Caki2 (cell line): ENCODE measurements at regions not wholly inside any gene's neighbourhood (a gene's known extent, or its start where the extent isn't known, plus 50 kb on each side); places are given as distances from the start of the nearest gene placed in this dataset.
"Not testable (repeated sequence)": the region's sequence is repeated elsewhere in the genome, so short reads cannot be mapped to it uniquely, and the experiment has no call there.

ENCODE experiments used
- DNase-seq: peaks from one replicate; pipeline ENCODE4 v3.0.0-alpha.2; 2015; ENCODE audit warnings: low read depth
- in situ Hi-C: cut with HindIII; loops from 2 replicates; pipeline ENCODE4 v1.10.0; 2016; ENCODE audit warnings: low sequenced_read_pairs, low pct_unique_long_range_greater_than_20kb, mixed read lengths

- DNase-seq: no peak
- in situ Hi-C loops: no loop called here
Observed at GRCh38 chr19:28367146-28367545, 845.8 kb downstream of the UQCRFS1 start.

- in situ Hi-C loops: no loop called here
- no peak for DNase-seq
Observed at GRCh38 chr19:28363254-28363653, 849.7 kb downstream of the UQCRFS1 start.

DNA sequence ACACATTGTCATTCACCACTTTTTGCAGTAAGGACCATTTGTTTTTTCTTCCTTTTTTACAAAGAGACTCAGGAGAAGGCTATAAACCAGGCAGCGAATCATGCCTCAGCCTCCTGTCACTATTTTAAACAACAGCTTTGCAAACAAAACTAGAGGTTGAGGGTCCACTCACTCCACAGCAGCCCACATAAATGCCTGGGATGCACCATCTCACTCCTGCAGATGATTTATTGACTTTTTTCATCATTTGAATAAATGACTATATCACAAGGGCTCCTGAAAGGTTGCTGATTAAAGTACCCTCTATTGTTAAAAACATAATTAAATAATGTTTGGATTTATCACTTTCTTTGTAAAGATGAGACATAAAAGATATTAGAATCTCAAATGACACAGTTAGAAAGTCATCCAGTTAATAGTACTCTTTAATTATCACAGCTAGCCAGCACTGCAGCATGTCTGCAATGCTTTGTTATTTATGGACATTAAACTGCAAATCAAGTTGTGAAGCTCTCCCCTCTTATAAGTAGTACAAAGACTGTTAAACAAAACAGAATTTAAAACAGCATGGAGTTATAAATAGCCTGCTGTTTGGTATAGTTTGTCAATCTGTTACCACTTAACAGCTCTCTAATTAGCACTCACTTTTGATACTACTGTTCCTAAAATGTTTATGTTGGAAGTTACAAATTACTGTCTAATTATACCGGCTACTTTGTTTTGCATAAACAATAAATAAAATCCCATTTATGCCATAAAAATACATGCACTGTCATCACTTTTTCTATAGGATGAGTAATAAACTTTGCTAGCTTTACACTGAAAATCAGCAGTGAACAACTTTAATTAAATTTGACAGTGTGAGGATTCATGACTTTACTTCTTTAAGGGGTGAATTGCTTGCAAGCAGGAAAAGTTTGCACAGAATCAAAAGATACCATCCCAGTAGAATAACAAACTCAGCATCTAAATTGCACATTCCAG is 853.2 kb downstream of the UQCRFS1 start:
- DNase-seq: no peak
- in situ Hi-C loops: no loop called here

DNA sequence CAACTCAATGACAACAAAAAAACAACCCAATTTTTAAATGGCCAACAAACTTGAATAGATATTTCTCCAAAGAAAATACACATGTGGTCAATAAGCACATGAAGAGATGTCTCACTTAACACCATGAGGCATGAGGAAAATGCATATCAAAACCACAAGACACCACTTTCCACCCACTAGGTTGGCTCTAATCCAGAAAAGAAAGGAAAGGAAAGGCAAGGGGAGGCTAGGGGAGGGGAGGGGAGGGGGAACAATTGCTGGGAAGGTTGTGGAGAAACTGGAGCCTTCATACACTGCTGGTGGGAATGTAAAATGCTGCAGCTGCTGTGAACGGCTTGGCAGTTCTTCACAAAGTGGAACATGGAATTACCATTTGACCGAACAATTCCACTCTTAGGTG is 854.3 kb downstream of the UQCRFS1 start:
- DNase-seq: no peak
- in situ Hi-C loops: no loop called here

GRCh38 chr19:28351761-28352160 is 861.2 kb downstream of the UQCRFS1 start:
- in situ Hi-C loops: no loop called here
- DNase-seq: peak; percentile 6

GRCh38 chr19:28351321-28351720 is 861.6 kb downstream of the UQCRFS1 start:
- DNase-seq, in situ Hi-C loops: not testable (repeated sequence)

GRCh38 chr19:28350673-28351072 is 862.3 kb downstream of the UQCRFS1 start:
- DNase-seq: no peak
- in situ Hi-C loops: no loop called here

- in situ Hi-C loops: no loop called here
- DNase-seq: no peak
Observed at GRCh38 chr19:28350037-28350436, 862.9 kb downstream of the UQCRFS1 start.

DNA sequence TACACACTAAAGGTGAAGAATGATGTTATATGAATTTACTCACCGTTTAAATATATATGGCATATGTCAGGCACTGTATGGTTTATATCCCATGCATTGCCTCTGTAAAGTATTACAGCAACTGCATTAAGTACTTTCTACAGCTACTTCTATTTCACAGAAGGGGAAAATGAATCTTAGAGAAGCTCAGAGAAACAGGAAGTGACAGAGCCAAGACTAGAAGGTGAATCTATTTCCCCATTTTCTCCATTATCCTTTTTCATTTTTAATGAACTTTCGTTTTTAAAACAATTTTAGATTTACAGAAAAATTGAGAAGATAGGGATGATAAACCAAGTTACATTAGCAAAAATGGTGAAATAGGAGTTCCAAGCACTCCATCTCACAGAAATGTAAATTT is 863.3 kb downstream of the UQCRFS1 start:
- in situ Hi-C loops: no loop called here
- DNase-seq: no peak

DNA sequence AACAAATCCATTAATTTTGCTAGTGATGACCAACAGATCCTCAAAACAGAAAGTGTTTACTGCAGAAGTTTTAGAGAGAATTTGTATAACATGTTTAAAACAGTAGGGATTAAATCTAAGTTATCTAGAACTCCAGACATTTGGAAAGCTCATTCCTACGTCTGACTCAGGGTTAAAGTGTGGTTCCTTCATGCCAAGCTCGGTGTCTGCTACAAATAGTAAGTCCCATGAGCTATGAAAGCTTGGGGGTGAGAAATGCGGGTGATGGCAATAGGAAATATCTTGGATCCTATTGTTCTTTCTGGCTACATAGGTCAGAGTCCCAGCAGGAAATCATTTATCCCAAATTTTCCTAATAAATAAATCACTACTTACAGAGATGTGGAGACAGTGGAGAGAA is 867.1 kb downstream of the UQCRFS1 start:
- no peak for DNase-seq
- in situ Hi-C loops: no loop called here

- in situ Hi-C loops: no loop called here
- DNase-seq: no peak
Observed at GRCh38 chr19:28341810-28342350, 871.1 kb downstream of the UQCRFS1 start.

DNA sequence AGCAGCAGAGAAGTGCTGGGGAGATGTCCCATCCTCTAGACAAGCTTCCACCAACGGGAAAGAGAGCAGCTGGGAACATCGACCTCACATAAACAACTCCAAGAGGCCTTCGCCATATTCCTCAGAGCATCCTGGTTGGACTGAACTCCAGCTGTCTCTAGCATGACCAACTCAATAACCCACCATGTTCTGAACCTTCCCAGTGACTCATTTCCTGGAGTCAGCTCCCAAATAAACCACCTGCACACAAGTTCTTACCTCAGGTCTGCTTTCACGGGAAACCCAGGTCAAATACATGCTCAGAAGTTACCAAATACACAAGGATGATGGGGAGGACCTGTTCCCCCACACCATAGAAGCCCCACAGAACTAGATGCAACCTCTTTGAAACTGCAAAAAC is 878.5 kb downstream of the UQCRFS1 start:
- in situ Hi-C loops: no loop called here
- no peak for DNase-seq

GRCh38 chr19:28333909-28334308 is 879.0 kb downstream of the UQCRFS1 start:
- DNase-seq: no peak
- in situ Hi-C loops: no loop called here

DNA sequence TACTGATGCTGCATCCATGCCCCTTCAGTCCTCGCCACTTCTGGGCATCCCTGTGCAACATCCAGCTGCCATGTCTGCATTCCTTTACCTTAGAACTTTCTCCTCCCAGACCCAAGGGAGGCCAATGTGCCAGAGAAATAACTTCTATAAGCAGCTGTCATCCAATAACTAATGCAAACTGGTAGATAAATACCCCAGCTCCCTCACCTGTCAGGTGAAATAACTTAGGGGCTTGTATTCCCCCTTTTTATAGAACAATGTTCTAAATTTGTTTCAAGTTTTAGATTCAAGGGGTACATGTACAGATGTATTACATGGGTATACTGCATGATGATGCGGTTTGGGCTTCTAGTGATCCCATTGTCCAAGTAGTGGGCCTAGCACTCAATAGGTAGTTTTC is 880.1 kb downstream of the UQCRFS1 start:
- DNase-seq: no peak
- in situ Hi-C loops: no loop called here

GRCh38 chr19:28332351-28332750 is 880.6 kb downstream of the UQCRFS1 start:
- in situ Hi-C loops: no loop called here

GRCh38 chr19:28331596-28331995 is 881.4 kb downstream of the UQCRFS1 start:
- no peak for DNase-seq
- in situ Hi-C loops: no loop called here

More at GRCh38 chr19:28332351-28332750, 880.6 kb downstream of the UQCRFS1 start:
- DNase-seq: no peak

DNA sequence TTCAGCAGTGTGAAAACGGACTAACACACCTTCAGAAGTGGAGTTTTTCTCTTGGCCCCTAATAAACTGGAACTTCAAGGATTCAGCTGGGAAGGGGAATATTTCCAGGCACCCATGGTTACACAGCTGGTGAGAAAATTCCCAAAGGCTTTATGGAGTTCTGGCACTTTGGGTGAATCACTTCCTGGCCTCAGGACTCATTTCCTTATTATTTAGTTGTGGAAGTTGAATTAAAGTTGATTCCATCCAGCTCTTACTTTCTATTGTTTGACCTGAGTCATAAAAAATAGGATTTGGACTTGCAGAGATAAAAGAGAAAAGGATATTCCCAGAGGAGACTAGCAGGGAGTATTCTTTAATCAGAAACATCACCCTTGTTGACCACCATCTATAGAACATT is 882.1 kb downstream of the UQCRFS1 start:
- DNase-seq: no peak
- in situ Hi-C loops: no loop called here

DNA sequence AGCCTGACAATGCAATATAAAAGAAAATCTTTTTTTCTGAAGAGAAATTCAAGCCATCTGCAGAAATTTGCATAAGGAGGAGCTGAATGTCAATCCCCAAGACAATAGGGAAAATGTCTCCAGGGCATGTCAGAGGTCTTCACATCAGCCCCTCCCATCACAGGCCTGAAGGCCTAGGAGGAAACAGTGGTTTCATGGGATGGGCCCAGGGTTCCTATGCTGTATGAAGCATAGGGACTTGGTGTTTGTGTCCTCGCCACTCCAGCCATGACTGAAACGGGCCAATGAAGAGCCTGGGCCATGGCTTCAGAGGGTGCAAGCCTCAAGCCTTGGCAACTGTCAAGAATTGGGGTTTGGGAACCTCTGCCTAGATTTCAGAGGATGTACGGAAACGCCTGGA is 883.5 kb downstream of the UQCRFS1 start:
- in situ Hi-C loops: no loop called here

DNA sequence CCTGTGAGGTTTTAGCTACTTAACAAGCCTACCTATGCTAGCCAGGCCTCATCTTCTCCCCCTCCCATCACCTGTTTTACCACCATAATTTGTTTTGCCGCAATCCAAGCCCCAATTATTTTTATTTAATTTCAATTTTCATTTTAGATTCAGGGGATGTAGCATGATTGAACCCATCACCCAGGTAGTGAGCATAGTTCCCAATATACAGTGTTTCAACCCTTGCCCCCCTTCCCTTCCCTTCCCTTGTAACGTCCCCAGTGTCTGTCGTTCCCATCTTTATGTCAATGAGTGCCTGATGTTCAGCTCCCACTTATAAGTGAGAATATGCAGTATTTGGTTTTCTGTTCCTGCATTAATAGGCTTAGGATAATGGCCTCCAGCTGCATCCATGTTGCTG is 885.0 kb downstream of the UQCRFS1 start:
- in situ Hi-C loops: no loop called here

More for the DNA sequence above, 883.5 kb downstream of the UQCRFS1 start:
- no peak for DNase-seq

GRCh38 chr19:28326746-28327145 is 886.2 kb downstream of the UQCRFS1 start:
- in situ Hi-C loops: no loop called here
- DNase-seq: no peak

More for the DNA sequence above, 885.0 kb downstream of the UQCRFS1 start:
- no peak for DNase-seq
